ENCODE measurements at regions not wholly inside any gene's neighbourhood (a gene's known extent, or its start where the extent isn't known, plus 50 kb on each side); places are given as distances from the start of the nearest gene placed in this dataset.

DNA sequence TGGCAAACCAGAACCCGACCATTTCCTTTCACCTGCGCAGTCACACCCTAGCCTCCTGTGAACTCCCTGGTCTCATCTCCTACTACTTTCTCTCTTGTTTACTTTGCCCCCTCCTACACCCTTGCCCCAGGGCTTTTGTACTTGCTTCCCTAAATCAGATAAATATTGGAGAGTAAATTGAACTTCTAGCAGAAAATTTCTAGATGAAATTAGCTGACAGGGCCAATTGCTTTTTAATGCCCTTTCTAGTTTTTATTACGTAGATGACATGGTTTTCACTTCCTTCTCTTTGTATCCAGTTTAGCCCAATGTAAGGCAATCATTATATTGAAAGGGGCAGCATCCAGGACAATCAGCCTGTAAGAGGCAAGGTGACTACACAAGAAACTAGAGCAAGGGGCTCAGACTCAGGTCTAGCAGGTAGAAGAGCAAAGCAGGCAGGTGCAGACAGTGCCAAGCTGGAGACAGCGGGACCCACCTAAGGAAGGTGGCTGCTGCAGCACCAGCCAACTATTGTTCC lies 56.2 kb upstream of the TOPAZ1 start:
- Mint-ChIP-seq H3K4me1 (peaks cover 14% of the 10 kb centered on the region), H3K36me3 (ENCODE audit: low read depth) (no peaks in the 10 kb centered on the region), H3K4me3 (no peak overlapping the region), H3K27me3 (ENCODE audit: insufficient read depth, low read depth, poor library complexity) (no peaks in the 10 kb centered on the region), H3K9me3 (no peaks in the 10 kb centered on the region), H3K27ac (no peak overlapping the region)
- no peaks in the 10 kb centered on the region for H3K27me3 ChIP-seq (ENCODE audit: insufficient read depth)
- no peak overlapping the region for H3K27ac ChIP-seq (ENCODE audit: low read depth)
- no peaks in the 10 kb centered on the region for H3K9me2 ChIP-seq (ENCODE audit: insufficient read depth)
- no peaks in the 10 kb centered on the region for H3K36me3 ChIP-seq (ENCODE audit: insufficient read depth)
- TF ChIP-seq ZNF114 (CRISPR knock-in tag; IDR thresholded peaks at IDR 0.05) (no peak), ZNF331 (CRISPR knock-in tag; IDR thresholded peaks at IDR 0.05; ENCODE audit: low read depth) (no peak), JUNB (IDR thresholded peaks at IDR 0.05; ENCODE audit: unreplicated experiment) (no peak), CTCF (conservative IDR thresholded peaks at IDR 0.05; ENCODE audit: low read depth in 2 of 2) (no peak), ETS1 (IDR thresholded peaks at IDR 0.05) (no peak), EZH2phosphoT487 (IDR thresholded peaks at IDR 0.05; ENCODE audit: unreplicated experiment) (no peak), POLR2AphosphoS5 (IDR thresholded peaks at IDR 0.05; ENCODE audit: low read depth) (no peak), EZH2 (IDR thresholded peaks at IDR 0.05; ENCODE audit: low read depth, unreplicated experiment) (no peak), CREB1 (CRISPR knock-in tag; IDR thresholded peaks at IDR 0.05; ENCODE audit: low read depth) (no peak), STAT1 (IDR thresholded peaks at IDR 0.05; ENCODE audit: unreplicated experiment) (no peak), NANOG (IDR thresholded peaks at IDR 0.05; ENCODE audit: borderline replicate concordance) (no peak)
- TF ChIP-seq, protein P1, sequence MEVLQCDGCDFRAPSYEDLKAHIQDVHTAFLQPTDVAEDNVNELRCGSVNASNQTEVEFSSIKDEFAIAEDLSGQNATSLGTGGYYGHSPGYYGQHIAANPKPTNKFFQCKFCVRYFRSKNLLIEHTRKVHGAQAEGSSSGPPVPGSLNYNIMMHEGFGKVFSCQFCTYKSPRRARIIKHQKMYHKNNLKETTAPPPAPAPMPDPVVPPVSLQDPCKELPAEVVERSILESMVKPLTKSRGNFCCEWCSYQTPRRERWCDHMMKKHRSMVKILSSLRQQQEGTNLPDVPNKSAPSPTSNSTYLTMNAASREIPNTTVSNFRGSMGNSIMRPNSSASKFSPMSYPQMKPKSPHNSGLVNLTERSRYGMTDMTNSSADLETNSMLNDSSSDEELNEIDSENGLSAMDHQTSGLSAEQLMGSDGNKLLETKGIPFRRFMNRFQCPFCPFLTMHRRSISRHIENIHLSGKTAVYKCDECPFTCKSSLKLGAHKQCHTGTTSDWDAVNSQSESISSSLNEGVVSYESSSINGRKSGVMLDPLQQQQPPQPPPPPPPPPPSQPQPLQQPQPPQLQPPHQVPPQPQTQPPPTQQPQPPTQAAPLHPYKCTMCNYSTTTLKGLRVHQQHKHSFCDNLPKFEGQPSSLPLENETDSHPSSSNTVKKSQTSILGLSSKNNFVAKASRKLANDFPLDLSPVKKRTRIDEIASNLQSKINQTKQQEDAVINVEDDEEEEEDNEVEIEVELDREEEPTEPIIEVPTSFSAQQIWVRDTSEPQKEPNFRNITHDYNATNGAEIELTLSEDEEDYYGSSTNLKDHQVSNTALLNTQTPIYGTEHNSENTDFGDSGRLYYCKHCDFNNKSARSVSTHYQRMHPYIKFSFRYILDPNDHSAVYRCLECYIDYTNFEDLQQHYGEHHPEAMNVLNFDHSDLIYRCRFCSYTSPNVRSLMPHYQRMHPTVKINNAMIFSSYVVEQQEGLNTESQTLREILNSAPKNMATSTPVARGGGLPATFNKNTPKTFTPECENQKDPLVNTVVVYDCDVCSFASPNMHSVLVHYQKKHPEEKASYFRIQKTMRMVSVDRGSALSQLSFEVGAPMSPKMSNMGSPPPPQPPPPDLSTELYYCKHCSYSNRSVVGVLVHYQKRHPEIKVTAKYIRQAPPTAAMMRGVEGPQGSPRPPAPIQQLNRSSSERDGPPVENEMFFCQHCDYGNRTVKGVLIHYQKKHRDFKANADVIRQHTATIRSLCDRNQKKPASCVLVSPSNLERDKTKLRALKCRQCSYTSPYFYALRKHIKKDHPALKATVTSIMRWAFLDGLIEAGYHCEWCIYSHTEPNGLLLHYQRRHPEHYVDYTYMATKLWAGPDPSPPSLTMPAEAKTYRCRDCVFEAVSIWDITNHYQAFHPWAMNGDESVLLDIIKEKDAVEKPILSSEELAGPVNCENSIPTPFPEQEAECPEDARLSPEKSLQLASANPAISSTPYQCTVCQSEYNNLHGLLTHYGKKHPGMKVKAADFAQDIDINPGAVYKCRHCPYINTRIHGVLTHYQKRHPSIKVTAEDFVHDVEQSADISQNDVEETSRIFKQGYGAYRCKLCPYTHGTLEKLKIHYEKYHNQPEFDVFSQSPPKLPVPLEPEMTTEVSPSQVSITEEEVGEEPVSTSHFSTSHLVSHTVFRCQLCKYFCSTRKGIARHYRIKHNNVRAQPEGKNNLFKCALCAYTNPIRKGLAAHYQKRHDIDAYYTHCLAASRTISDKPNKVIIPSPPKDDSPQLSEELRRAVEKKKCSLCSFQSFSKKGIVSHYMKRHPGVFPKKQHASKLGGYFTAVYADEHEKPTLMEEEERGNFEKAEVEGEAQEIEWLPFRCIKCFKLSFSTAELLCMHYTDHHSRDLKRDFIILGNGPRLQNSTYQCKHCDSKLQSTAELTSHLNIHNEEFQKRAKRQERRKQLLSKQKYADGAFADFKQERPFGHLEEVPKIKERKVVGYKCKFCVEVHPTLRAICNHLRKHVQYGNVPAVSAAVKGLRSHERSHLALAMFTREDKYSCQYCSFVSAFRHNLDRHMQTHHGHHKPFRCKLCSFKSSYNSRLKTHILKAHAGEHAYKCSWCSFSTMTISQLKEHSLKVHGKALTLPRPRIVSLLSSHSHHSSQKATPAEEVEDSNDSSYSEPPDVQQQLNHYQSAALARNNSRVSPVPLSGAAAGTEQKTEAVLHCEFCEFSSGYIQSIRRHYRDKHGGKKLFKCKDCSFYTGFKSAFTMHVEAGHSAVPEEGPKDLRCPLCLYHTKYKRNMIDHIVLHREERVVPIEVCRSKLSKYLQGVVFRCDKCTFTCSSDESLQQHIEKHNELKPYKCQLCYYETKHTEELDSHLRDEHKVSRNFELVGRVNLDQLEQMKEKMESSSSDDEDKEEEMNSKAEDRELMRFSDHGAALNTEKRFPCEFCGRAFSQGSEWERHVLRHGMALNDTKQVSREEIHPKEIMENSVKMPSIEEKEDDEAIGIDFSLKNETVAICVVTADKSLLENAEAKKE (CRISPR knock-in tag; IDR thresholded peaks at IDR 0.05), result no peak
- TF ChIP-seq, protein P2, sequence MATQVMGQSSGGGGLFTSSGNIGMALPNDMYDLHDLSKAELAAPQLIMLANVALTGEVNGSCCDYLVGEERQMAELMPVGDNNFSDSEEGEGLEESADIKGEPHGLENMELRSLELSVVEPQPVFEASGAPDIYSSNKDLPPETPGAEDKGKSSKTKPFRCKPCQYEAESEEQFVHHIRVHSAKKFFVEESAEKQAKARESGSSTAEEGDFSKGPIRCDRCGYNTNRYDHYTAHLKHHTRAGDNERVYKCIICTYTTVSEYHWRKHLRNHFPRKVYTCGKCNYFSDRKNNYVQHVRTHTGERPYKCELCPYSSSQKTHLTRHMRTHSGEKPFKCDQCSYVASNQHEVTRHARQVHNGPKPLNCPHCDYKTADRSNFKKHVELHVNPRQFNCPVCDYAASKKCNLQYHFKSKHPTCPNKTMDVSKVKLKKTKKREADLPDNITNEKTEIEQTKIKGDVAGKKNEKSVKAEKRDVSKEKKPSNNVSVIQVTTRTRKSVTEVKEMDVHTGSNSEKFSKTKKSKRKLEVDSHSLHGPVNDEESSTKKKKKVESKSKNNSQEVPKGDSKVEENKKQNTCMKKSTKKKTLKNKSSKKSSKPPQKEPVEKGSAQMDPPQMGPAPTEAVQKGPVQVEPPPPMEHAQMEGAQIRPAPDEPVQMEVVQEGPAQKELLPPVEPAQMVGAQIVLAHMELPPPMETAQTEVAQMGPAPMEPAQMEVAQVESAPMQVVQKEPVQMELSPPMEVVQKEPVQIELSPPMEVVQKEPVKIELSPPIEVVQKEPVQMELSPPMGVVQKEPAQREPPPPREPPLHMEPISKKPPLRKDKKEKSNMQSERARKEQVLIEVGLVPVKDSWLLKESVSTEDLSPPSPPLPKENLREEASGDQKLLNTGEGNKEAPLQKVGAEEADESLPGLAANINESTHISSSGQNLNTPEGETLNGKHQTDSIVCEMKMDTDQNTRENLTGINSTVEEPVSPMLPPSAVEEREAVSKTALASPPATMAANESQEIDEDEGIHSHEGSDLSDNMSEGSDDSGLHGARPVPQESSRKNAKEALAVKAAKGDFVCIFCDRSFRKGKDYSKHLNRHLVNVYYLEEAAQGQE (IDR thresholded peaks at IDR 0.05; ENCODE audit: unreplicated experiment), result no peak
- no peaks in the 10 kb centered on the region for H4K20me1 ChIP-seq (replicated peaks; ENCODE audit: insufficient read depth)
- DNase-seq (ENCODE audit: low spot score) (no peak), ATAC-seq (no peak)
- H3K4me1 ChIP-seq (ENCODE audit: insufficient read depth), result no peaks in the 10 kb centered on the region
- H3K4me3 ChIP-seq, result no peak overlapping the region
- H3K79me2 ChIP-seq (replicated peaks; ENCODE audit: insufficient read depth), result no peaks in the 10 kb centered on the region
- H3F3A ChIP-seq (replicated peaks; ENCODE audit: low read depth), result no peaks in the 10 kb centered on the region
- H3K4me2 ChIP-seq, result no peak overlapping the region
- H2AFZ ChIP-seq, result no peak overlapping the region
